ENCODE measurements at regions not wholly inside any gene's neighbourhood (a gene's known extent, or its start where the extent isn't known, plus 50 kb on each side); places are given as distances from the start of the nearest gene placed in this dataset.

GRCh38 chr6:81475646-81476045 lies 276.8 kb downstream of the TENT5A start:
- no peak for DNase-seq (ENCODE audit: low spot score)

- DNase-seq (ENCODE audit: low spot score) = no peak
Observed at GRCh38 chr6:81465859-81466258, 286.6 kb downstream of the TENT5A start.

- DNase-seq (ENCODE audit: low spot score) = no peak
Observed at GRCh38 chr6:81456416-81456815, 296.1 kb downstream of the TENT5A start.

DNA sequence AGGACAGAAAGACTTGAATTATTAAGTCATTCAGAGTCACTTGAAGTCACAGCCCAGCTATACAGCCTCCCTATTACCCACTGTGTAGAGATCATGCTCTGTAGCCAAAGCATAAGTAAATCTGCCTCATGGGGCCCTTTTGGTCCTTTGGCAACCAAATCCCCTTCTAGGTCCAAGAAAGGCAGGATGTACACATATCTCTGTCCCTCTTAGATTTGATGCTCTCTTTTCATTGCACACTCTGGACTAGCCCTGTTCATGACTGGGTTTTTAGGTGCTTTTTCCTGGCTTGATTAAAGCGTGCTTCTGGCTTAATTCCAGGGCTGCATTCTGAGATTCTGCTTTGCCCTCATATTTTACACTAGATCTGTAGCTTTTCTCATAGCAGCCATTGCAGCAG lies 296.8 kb downstream of the TENT5A start:
- no peak for DNase-seq (ENCODE audit: low spot score)

DNA sequence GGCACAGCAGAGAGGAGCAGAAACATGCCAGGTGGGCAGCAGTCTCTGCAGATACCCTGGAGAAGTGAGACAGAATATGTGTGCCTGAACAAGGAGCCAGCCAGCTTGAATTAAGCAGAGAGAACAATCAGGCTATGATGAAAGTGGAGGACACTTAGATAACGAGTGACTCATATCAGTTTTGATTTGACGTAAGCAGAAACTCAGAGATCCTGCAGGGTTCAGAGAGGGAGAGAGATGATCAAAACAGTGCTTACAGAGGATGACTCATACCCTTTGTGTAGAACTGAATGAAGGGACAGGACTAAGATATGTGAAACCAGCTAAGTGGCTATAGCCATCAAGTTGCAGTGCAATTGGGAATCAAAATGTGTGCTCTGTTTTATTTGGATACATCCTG lies 300.7 kb downstream of the TENT5A start:
- peak; percentile 21 for DNase-seq (ENCODE audit: low spot score)

- DNase-seq (ENCODE audit: low spot score) = peak; percentile 53
Observed at GRCh38 chr6:81450180-81450579, 302.3 kb downstream of the TENT5A start.

DNA sequence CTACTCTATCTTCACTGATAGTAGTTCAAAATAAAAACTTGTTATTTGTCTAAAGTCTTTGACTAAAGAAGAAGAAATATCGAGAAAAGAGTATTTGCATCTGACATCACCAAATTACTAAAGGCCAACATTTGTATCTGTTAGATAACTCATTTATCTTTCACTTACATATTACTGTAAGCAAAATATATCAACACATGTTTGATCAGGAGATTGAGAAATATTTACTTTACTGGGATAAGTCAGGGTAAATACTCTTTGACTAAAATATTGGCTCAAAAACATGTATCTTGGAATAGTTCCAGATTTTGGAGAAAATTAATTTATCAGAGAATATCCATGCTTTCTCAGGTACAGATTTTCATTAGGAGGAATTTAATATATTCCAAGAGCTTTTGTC lies 306.0 kb downstream of the TENT5A start:
- no peak for DNase-seq (ENCODE audit: low spot score)

DNA sequence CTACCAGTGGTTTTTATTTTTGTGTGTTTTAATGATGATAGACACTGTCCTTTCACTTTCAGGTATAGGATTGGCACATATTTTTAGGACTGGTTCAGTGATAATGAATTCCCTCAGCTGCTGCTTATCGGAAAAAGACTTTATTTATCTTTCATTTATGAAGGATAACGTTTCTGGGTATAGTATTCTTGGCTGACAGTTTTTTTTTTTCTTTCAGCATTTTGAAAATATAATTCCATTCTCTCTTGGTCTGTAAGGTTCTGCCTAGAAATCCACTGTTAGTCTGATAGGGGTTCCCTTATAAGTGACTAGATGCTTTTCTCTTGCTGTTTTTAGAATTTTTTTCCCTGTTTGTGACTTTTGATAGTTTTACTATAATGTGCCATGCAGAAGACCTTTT lies 313.1 kb downstream of the TENT5A start:
- no peak for DNase-seq (ENCODE audit: low spot score)

DNA sequence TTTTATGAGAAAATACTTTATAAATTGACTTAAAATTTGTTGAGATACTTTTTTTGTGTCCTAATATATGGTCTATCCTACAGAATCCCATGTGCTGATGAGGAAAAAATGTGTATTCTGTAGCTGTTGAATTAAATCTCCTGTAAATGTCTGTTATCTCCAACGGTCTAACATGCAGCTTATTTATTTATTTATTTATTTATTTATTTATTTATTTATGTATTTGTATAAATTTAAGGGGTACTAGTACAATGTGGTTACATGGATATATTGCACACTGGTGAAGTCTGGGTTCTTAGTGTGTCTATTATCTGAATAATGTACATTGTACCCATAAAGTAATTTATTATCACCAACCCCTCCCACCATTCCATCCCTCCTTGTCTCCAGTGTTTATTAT lies 315.5 kb downstream of the TENT5A start:
- no peak for DNase-seq (ENCODE audit: low spot score)

DNA sequence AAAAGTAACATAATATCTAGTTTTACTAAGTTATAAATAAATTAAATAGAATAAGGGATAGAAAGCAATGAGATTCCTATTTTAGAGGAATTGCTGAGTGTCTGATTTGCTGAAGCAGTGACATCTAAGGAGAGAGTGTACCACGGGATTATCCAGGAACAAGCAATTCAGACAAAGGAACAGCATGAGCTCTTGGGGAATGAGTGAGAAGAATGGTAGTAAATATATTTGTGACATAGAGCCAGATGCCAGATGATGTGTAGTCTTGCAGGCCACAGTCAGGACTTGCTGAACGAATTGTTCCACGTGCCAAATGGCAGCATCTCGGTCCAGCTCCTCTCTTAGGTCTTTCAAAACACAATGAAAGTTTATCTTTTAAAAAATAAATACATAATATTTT lies 339.2 kb downstream of the TENT5A start:
- DNase-seq (ENCODE audit: low spot score) = no peak

GRCh38 chr6:81401970-81402690 lies 350.4 kb downstream of the TENT5A start:
- peak; percentile 76 for DNase-seq (ENCODE audit: low spot score)

DNA sequence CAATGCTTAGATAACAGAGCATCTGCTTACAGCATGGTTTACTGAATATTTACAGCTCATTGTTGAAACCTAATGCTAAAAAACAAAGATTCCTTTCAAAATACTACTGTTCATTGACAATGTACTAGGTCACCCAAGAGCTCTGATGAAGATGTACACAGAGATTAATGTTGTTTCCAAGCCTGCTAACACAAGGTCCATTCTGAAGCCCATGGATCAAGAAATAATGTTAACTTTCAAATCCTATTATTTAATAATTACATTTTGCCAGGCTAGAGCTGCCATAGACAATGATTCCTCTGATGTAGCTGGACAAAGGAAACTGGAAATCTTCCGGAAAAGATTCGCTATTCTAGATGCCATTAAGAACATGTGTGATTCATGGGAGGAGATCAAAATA lies 355.6 kb downstream of the TENT5A start:
- DNase-seq (ENCODE audit: low spot score) = no peak

DNA sequence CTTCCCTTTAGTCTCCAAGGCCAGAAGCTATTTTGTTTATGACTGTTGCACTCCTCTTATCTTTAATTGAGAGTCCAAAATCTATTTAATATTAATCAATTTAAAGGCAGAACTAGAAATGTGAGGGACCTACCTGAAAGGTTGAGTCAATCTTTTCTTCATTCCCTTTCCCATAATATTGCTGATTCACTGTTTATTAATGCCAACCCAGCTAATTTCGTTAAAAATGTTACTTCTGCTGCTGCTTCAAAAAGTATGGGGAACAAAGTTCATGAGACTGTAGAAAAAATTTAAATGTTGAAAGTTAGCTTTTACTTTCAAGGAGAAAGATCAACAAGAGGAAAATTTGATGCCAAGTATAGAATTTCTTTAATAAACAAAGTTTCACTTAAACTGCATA lies 365.3 kb downstream of the TENT5A start:
- DNase-seq (ENCODE audit: low spot score) = no peak

DNA sequence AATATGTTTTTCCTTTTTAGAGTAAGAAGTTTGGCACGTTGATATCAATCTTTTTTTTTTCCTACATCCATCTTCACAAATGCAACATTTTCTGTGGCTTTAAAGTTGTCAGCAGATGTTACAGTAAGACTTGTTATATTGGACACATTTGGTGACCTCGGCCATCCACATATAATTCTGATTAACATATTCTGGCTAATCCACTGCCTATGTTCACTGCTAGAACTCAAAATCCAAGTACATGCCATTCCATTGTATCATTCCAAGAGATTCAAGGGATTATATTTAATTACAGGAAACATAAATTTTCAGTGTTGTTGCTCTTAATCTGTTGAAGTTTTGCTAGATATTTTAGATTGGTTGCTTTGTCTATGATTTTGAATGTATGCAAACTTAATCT lies 367.6 kb downstream of the TENT5A start:
- peak; percentile 23 for DNase-seq (ENCODE audit: low spot score)

DNA sequence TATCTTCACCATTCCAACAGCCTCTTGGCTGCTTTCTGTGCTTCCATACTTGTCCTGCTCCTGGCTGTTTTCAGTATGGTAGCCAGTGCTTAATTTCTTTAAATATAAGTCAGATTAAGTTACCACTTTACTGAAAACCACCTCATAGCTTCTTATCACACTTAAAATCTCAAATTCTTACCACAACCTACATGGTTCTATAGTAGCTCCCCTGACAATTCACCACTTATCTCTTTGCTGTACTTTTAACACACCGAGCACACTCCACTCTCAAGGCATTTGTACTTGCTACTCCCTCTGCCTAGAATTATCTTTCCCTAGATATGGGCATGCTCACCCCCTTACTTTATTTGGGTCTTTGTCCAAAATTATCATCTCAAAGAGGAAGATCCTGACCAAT lies 369.0 kb downstream of the TENT5A start:
- DNase-seq (ENCODE audit: low spot score) = no peak

GRCh38 chr6:81382852-81383251 lies 369.6 kb downstream of the TENT5A start:
- no peak for DNase-seq (ENCODE audit: low spot score)

- no peak for DNase-seq (ENCODE audit: low spot score)
Observed at GRCh38 chr6:81381382-81381916, 371.0 kb downstream of the TENT5A start.

DNA sequence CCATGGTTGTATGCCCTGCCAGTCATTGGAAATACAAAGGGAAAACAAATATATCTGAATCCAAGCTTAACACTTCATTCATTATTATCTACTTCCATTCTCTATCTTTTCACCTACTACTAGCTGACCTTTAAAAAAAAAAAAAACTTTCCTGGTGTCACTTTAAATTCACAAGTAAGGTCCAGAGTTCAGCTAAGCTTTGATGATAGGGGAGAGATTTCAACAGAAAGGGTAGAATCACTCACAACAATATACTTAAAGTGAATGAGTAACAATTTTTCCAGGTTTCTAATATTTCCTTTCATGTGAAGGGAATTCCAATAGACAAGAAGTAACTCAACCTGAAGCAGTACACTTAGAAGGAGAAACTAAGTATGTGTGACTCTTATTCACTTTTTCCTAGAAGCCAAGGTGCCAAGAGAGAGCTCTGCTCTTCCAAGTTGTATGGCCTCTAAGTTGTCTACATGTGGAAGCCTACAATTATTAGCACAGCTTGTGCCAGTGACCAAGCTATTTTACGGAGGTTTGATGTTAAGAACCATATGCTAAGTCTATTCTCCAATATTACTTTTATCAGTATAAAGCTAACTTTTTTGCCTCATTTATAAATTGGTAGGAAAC lies 371.7 kb downstream of the TENT5A start:
- DNase-seq (ENCODE audit: low spot score) = no peak

DNA sequence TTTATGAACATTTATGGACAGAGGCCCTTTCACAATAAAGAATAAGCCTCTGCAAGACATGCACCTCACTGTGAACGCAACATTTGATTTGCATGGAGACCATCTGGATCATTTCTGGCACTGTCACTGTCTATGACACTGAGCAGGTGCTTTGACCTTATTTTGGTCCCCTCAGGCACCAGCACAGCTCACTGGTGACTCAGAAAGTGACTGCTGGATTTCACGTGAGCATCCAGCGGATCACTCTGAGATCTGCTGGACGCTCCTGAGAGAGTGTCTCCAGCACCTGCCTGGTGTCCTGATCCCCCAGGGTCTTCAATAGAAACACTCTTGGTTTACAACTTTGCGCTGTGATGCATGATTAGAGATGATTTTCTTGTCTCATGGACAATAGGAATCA lies 375.7 kb downstream of the TENT5A start:
- DNase-seq (ENCODE audit: low spot score) = no peak

DNA sequence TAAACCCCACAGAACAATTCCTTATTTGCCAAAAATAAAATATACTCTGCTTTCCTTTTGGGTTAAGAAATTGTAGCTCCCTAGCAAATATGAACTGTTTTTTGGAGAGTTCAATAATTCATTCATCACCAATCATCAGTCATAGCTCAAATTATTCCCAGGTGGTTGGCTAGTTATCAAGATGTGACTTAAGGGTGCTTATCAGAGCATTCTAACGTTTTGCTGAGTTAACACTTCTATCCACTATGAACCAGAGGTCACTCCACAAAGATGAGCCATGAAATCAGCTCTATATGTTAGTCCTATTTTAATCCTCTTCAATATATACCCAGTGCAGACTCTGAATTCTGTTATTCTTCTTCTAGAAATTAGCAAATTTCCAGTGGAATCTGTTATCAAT lies 379.1 kb downstream of the TENT5A start:
- DNase-seq (ENCODE audit: low spot score) = peak; percentile 3

DNA sequence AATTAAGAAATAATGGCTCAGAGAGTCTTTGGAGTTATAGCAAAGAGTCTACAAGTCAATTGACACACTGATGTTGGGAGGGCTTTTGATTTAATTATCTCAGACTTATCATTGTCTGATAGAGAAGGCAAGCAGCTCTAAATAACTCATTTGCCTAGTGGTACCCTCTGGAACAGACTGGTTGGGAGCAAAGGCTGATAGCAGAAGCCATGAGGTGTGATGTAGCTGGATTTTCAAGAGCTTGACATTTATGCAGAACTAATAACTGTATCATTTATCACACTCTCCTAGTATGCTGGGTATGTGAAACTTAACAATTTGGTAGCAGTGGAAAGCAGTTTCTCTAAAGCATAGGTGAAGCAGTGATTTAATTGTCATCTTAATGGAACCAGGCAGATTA lies 380.6 kb downstream of the TENT5A start:
- DNase-seq (ENCODE audit: low spot score) = no peak

- DNase-seq (ENCODE audit: low spot score) = peak; percentile 8
Observed at GRCh38 chr6:81366972-81367371, 385.5 kb downstream of the TENT5A start.

DNA sequence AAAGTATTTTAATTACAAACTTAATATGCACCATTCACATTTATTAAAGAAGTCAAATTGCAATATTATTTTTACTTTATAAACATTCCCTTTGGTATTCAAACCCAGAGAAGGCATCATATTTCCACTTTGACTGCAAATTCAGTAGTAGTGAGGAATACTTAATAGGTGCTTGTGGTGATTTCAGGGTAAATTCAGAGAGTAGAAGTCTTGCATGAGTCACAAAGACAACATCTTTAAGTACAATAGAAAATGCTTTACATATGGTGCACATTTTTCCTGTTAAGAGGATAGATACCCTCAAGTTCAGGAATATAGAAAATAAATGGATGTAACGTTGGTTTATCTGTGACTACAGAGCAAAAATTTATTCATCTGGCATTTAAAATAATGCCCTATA lies 390.2 kb downstream of the TENT5A start:
- DNase-seq (ENCODE audit: low spot score) = peak; percentile 2

DNA sequence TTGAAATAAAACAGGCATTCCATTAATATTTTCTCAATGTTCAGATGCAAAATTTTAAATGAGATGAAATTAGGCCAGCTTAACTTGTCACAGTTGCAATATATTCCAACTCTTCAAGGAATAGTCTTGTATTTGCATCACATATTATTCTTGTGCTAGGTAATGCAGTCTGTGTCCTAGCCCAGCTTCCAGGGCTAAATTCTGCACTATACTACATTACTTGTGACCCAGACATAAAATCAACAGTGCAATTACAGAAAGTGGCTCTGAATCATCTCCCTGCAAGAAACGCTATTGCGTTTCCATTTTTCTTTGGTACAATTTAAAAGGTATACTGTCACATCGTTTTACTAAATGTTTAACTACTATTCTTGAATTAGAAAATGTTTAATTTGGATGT lies 399.2 kb downstream of the TENT5A start:
- no peak for DNase-seq (ENCODE audit: low spot score)
